DND-41 (cell line): ENCODE measurements at regions not wholly inside any gene's neighbourhood (a gene's known extent, or its start where the extent isn't known, plus 50 kb on each side); places are given as distances from the start of the nearest gene placed in this dataset.

Source experiments
- ATAC-seq: fragments of 200-7000 bp; cut with Tn5 transposase; 3 replicates; pipeline ENCODE4 v1.9.1; 2021; ENCODE audit warnings: low read depth; ENCODE audit not compliant: insufficient read depth
- DNase-seq: peaks from one replicate; pipeline ENCODE4 v3.0.0-alpha.2; 2020
- H2AFZ ChIP-seq: 2 replicates; pipeline ENCODE4 v1.6.0; 2012; ENCODE audit warnings: low read depth, low read length
- H3K27ac ChIP-seq: 2 replicates; pipeline ENCODE4 v1.5.1; 2012; ENCODE audit warnings: low read length, inconsistent platforms
- H3K27me3 ChIP-seq: fragments of 200-600 bp; sonication (generic); 2 replicates; pipeline ENCODE4 v1.6.0; 2012; ENCODE audit warnings: low read length, mild to moderate bottlenecking, inconsistent platforms; ENCODE audit not compliant: insufficient read depth, poor library complexity
- H3K36me3 ChIP-seq: 2 replicates; pipeline ENCODE4 v1.5.1; 2012; ENCODE audit warnings: low read length, inconsistent platforms; ENCODE audit not compliant: insufficient read depth
- H3K4me1 ChIP-seq: 2 replicates; pipeline ENCODE4 v1.5.1; 2012; ENCODE audit warnings: mild to moderate bottlenecking, low read length; ENCODE audit not compliant: insufficient read depth
- H3K4me2 ChIP-seq: 2 replicates; pipeline ENCODE4 v1.6.0; 2012; ENCODE audit warnings: mild to moderate bottlenecking, moderate library complexity, low read length, inconsistent platforms; ENCODE audit not compliant: insufficient read depth
- H3K4me3 ChIP-seq, 2 experiments: fragments of 200-600 bp in 1 of 2; shearing (Covaris generic) in 1 of 2; 2 replicates each; pipeline ENCODE4 v1.5.1; 2012 to 2016; ENCODE audit warnings: inconsistent platforms in 2 of 2, low read length in 2 of 2, mild to moderate bottlenecking in 2 of 2, low read depth in 1 of 2, moderate library complexity in 1 of 2
- H3K79me2 ChIP-seq: 2 replicates; pipeline ENCODE4 v1.6.0; 2012; ENCODE audit warnings: low read length, inconsistent platforms; ENCODE audit not compliant: insufficient read depth
- H3K9ac ChIP-seq: 2 replicates; pipeline ENCODE4 v1.6.0; 2012; ENCODE audit warnings: low read depth, mild to moderate bottlenecking, inconsistent platforms, low read length, moderate library complexity
- H3K9me3 ChIP-seq: 2 replicates; pipeline ENCODE4 v1.5.1; 2012; ENCODE audit warnings: low read length, moderate library complexity, mild to moderate bottlenecking, inconsistent platforms; ENCODE audit not compliant: insufficient read depth, severe bottlenecking
- H4K20me1 ChIP-seq: 2 replicates; pipeline ENCODE4 v1.6.0; 2012; ENCODE audit warnings: low read length; ENCODE audit not compliant: insufficient read depth
- CTCF ChIP-seq: IDR thresholded peaks from 2 replicates; pipeline ENCODE4 v1.5.1; 2012; ENCODE audit warnings: borderline replicate concordance, low read length, moderate library complexity, mild to moderate bottlenecking; ENCODE audit not compliant: poor library complexity, severe bottlenecking; ENCODE audit errors: extremely low read depth
- EZH2 ChIP-seq: IDR thresholded peaks from 3 replicates; pipeline ENCODE4 v1.6.1; 2012; ENCODE audit warnings: borderline replicate concordance, low read depth, mild to moderate bottlenecking, moderate library complexity, low read length, inconsistent platforms; ENCODE audit not compliant: severe bottlenecking

- ATAC-seq (no peak), DNase-seq (no peak)
- Histone ChIP-seq H3K9ac (no peak overlapping the region), H3K4me1 (no peaks in the 10 kb centered on the region), H4K20me1 (no peaks in the 10 kb centered on the region), H3K79me2 (no peaks in the 10 kb centered on the region), H3K27me3 (peaks cover 21% of the 10 kb centered on the region), H3K4me3 (no peak overlapping the region), H3K27ac (no peak overlapping the region), H3K4me2 (no peak overlapping the region), H3K9me3 (no peaks in the 10 kb centered on the region), H3K36me3 (no peaks in the 10 kb centered on the region), H2AFZ (no peak overlapping the region)
- TF ChIP-seq EZH2 (no peak), CTCF (no peak)
Observed at GRCh38 chr2:120868366-120868765, 132.7 kb downstream of the GLI2 start.

- Histone ChIP-seq H3K27ac (no peak overlapping the region), H3K79me2 (no peaks in the 10 kb centered on the region)
- DNase-seq, result no peak
Observed at GRCh38 chr2:120869036-120869729, 133.5 kb downstream of the GLI2 start.

GRCh38 chr2:120869730-120870466, 134.2 kb downstream of the GLI2 start:
- H3K4me1 ChIP-seq, result no peaks in the 10 kb centered on the region
- H3K9ac ChIP-seq, result no peak overlapping the region
- H4K20me1 ChIP-seq, result no peaks in the 10 kb centered on the region
- H3K9me3 ChIP-seq, result no peaks in the 10 kb centered on the region
- TF ChIP-seq CTCF (no peak), EZH2 (no peak)
- no peak overlapping the region for H2AFZ ChIP-seq
- H3K4me3 ChIP-seq, result no peak overlapping the region
- ATAC-seq (no peak), DNase-seq (no peak)
- peaks cover 19% of the 10 kb centered on the region for H3K27me3 ChIP-seq
- no peak overlapping the region for H3K27ac ChIP-seq
- H3K79me2 ChIP-seq, result no peaks in the 10 kb centered on the region
- H3K36me3 ChIP-seq, result no peaks in the 10 kb centered on the region
- H3K4me2 ChIP-seq, result no peak overlapping the region

More at GRCh38 chr2:120869036-120869729, 133.5 kb downstream of the GLI2 start:
- H4K20me1 ChIP-seq, result no peaks in the 10 kb centered on the region
- no peak overlapping the region for H3K9ac ChIP-seq
- TF ChIP-seq EZH2 (no peak), CTCF (no peak)
- no peaks in the 10 kb centered on the region for H3K9me3 ChIP-seq
- no peak for ATAC-seq
- no peak overlapping the region for H2AFZ ChIP-seq
- H3K4me3 ChIP-seq, result no peak overlapping the region
- H3K27me3 ChIP-seq, result peaks cover 21% of the 10 kb centered on the region
- H3K4me1 ChIP-seq, result no peaks in the 10 kb centered on the region
- no peak overlapping the region for H3K4me2 ChIP-seq
- H3K36me3 ChIP-seq, result no peaks in the 10 kb centered on the region
